Right hindlimb (tissue), 1 donor: ENCODE measurements at regions not wholly inside any gene's neighbourhood (a gene's known extent, or its start where the extent isn't known, plus 50 kb on each side); places are given as distances from the start of the nearest gene placed in this dataset.
A peak's percentile ranks its signal among the peaks of the same experiment; 100 is the strongest.
"Not testable (repeated sequence)": the region's sequence is repeated elsewhere in the genome, so short reads cannot be mapped to it uniquely, and the experiment has no call there.

ENCODE experiments used
- DNase-seq: peaks from one replicate; pipeline ENCODE4 v3.0.0-alpha.2; 2018

DNA sequence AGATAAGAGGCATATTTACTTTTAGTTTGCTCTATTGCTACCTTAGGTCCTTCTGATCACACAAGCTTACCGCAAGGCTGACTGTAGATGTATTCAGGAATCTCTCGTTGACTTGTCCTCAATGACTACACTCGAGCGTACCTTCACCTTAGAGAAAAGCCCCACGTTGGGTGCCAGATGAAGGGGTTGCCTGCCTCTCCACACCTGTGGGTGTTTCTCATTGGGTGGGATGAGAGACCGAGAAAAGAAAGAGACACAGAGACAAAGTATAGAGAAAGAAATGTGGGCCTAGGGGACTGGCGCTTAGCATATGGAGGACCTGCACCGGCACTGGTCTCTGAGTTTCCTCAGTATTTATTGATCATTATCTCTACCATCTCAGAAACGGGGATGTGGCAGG lies 51.8 kb downstream of the ASCL4 start:
- DNase-seq: no peak

DNA sequence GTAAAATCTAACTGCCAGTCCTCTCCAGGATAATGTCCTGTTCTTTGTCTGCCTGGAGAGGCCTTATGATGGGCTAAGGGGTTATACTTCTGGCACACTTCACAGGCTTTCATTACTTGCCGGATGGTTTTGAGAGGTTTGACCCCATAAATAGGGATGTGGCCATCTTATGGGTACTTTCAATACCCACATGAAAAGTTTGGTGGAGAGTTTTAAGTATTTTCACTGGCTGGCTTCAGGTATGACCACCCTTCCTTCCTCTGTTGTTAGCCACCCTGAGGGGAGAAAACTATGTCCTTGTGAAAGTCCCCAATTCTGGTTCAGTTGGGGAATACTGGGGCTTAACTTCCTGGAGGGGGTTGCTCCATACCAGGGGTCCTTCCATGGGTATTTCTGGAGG lies 54.8 kb downstream of the ASCL4 start:
- DNase-seq: no peak

DNA sequence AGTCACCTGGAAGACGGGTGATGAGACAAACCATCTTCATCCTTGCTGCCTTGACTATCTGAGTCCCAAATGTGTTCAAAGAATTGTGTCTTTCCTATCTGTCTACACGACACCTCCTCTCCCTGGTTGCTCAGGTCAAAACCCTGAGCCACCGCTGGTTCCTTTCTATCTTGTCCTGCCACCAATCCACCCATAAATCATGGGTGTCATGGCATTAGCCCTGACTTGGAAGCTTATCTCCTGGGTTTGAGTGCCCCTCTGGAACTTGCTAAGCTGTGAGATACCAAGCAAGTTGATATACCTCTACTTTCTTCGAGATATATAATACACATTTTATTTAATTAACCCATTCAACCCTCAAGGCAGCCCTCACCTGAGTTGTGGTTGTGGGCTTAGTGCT lies 57.9 kb downstream of the ASCL4 start:
- DNase-seq: no peak

DNA sequence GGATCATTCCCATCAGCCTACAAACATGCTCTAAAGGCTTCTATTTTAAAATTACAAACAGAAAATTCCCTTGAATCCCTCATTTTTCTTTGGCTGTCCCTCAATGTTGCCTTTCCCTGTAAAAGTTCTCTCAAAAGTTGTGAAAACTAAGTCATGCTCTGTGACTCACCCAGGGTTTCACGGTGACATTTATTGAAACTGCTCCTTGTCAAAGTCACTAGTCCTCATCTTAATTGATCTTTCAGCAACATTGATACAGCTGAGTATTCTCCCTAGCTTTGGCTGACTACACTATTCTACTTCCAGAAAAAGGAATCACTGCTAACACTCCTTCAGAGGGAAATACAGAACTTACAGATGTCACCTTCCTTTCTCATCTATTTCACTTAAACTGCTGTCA lies 65.7 kb downstream of the ASCL4 start:
- DNase-seq: no peak

DNA sequence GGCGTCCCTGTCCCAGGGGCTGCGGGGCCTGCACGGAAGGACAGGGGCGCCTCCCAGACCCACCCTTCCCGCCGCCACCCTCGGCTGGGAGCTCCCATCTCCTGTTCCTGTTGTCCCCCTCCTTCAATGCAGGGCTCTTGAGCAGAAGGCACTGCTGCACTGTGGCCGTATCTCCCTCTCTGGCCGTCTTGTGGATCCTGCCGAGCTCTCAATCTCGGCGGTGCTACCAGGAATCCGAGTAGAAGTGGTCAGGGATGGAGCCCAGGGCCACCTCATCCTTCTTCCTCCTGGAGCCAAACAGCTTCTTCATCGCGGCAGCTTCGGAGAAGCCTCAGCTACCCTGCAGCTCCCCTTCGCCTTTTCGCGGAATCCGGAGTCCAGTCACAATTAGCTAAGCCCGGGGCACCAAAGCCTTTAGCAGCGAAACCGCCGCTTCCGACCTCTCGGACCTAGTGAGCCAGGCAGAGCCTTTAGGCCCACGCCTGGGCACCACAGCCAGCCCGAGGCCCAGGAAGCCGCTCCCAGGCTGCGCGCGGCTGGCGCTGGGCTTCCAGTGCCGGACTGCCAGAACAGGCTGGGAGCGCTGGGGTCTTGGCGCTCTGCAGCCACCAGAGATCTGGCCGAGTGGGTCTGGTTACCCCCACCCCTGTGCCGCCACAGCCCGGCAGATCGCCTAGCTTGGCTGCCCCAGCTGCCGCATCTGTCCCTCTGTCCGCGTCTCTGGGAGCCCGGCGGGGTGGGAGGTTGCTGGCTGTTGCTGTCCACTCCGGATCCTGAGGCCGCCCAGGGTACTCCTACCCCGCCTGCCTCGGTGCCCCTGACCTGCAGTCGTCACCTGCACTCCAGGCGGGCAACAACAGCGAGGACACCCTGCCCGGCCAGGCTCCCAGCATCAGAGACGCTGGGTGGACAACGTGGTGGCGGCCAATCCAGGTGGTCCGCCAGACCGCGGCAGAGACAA lies 69.1 kb downstream of the ASCL4 start:
- no peak for DNase-seq

DNA sequence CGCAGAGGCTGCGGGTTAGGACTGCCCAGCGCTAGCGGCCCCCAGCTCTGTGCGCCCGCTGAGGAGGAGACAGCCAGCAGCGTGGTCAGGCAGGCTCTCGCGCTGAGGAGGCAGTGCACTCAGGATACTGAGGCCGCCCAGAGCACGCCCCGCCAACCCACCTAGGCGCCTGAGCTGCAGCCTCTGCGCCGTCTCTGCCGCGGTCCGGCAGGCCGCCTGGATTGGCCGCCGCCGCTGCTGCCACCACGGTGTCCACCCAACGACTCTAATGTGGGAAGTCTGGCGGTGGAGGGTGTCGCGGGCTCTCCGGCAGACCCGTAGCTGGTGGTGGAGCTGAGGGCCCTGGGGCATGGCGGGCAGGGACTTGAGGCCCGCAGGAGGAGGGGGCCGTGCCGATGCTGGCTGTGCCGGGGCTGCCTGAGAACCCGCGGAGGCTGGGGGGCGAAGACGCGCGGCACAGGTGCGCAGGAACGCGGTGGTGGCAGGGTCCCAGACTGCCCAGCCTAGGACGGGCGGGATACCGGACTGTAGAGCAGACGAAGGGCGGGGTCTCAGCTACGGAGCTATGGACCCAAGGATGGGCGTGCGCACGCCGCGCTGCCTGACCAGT lies 69.9 kb downstream of the ASCL4 start:
- no peak for DNase-seq

DNA sequence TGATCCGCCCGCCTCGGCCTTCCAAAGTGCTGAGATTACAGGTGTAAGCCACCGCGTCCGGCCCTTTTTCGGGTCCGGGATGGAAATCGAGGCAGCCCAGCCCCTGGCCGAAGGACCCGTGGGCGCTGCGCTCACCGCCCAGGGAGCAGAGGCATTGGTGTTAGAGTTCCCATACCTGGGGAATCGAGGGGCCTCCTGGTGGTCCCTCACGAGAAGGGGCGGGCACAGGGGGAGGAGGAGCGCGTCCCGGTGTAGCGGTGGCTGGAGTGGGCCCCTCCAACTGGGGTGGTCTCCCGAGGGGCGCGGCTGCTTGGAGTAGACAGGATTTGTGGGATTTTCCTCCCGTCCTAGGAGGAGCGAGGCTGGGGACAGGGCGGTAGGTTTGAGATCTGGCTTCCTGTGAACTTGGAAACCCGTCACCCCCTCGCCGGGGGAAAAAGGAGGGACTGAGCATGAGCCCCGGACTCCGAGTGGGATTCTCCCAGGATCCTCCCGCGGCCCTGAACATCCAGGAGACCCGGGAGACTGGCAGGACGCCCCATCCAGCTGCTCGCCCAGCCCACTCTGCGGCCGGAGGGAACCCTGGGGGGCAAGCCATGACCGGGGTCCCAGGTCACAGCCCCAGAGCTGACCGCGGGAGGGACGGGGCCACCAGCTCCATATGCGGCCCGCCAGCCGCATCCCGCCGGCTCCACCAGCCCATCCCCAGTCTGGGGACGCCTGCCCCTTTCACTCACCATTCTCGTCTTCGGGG lies 70.9 kb downstream of the ASCL4 start:
- DNase-seq: no peak

DNA sequence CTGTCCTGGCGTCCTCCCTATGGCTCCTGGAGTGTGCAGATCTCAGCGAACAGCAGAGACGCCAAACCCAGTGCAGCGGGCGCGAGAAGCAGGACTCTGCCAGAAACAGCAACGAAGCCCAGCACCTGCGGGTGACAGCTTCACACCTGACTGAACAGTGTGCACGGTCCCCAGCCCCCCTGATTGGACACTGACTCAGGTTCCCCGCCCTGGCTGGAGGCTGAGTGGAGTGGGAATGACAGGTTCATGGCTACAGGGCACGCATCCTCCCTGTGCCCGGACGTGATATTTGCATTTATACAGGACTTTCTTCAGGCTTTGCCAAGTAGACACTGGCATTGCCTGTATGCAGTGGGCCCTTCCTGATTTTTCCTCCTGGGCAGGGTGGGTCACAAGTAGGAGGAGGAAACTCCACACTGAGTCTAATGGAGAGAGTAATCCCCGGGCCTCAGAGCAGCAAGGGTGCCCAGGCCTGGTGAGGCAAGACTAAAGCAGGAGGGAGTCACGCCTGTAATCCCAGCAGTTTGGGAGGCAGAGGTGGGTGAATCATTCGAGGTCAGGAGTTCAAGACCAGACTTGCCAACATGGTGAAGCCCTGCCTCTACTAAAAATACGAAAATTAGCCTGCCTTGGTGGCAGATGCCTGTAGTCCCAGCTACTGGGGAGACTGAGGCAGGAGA lies 71.6 kb downstream of the ASCL4 start:
- DNase-seq: no peak

DNA sequence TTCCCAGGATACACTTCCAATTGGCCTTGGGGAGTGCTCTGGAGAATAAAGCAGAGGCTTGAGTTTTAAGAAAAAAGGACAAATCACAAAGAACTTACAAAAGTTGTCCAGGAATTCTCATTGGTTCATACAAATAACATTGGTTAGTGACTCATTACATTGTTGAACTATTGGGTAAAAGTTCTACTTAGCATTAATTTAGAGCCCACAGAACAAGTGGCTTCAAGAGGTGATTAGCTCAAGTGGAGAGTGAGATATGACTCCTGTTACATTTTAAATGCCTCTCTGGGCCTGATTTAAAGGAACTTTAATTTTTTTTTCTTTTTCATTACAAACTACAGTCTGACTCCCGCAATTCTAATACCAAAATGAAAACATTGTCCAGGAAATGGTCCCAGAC lies 72.9 kb downstream of the ASCL4 start:
- no peak for DNase-seq

DNA sequence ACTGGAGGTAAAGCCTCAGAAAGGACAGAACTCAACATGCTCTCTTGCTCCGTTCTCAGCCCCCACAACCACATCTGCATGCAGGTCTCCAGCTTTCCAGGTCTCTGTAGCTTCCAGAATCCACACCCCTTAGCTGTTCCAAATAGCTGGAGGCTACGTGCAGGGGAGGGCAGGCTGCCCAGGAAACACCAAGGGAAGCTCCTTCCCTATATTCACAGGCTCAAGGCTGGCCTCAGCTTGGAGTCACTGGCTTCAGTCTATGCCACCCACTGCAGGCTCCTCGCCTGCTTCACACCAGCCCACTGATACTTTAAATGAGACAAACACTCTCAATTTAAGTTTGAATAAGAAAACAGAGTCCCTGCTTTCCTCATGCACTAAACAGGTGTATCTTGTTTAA lies 73.3 kb downstream of the ASCL4 start:
- no peak for DNase-seq

DNA sequence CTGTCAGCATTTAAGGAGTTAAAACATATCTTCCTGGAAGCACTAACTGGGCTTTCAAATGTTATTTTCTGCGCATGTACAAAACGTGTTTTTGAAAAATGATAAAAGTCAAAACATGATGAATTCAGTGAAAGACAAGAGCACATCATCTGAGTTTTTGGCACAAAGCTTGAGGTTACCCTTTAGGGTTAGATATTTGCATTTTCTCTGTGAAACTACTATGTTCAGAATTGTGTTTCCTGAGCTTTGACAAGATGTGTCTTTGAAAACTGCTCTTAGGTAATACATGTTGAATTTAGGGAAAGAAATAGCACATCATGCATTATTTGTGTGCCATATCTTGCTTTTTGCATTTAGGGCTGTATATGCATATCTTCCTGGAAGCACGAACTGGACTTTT lies 79.0 kb downstream of the ASCL4 start:
- DNase-seq: no peak

DNA sequence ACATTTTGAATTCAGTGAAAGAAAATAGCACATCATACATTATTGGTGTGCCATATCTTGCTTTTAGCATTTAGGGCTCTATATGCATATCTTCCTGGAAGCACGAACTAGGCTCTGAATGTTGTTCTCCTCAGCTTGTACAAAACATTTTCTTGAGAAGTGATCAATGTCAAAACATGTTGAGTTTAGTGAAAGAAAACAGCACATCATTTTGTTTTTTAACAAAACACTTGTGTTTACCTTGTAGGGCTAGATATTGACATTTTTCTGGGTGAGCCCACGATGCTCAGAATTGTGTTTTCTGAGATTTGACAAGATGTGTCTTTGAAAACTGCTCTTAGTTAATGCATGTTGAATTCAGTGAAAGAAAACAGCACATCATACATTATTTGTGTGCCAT lies 81.0 kb downstream of the ASCL4 start:
- DNase-seq: no peak

DNA sequence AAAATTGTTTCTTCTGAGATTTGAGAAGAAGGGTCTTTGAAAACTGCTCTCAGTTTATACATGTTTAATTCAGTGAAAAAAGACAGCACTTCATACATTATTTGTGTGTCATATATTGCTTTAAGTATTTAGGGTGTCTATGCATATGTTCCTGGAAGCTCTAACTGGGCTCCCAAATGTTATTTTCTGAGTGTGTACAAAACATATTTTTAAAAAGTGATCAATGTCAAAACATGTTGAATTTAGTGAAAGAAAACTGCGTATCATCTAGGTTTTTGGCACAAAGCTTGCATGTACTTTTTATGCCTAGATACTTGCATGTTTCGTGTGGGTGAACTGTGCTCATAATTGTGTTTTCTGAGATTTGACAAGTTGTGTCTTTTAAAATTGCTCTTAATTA lies 81.6 kb downstream of the ASCL4 start:
- DNase-seq: no peak

DNA sequence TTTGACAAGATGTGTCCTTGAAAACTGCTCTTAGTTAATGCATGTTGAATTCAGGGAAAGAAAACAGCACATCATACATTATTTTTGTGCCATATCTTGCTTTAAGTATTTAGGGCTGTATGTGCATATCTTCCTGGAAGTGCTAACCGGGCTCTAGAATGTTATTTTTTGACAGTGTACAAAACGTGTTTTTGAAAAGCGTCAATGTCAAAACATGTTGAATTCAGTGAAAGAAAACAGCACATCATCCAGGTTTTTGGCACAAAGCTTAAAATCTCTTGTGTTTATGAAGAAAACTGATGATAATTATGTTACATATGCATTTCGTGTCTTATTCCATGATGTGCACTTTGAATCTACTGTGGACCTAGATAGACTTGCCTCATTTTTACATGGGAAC lies 82.7 kb downstream of the ASCL4 start:
- DNase-seq: no peak

DNA sequence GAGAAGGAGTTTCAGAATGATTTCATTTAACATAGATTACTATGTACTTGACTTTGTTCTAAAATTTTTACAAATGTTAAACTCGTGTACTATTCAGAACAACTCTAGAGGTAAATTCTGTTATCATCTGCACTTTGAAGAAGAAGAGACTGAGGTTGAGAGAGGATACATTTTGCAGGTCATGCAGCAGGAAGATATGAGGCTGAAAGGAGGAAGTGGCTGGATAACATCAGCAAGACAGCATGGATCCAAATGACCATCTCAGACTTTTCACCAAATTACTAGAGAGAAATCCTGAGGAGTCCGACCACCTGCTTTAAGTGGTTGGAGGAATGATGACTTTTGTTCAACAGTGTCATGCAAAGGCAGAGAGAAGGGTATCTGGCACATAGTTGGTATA lies 84.9 kb downstream of the ASCL4 start:
- DNase-seq: no peak

DNA sequence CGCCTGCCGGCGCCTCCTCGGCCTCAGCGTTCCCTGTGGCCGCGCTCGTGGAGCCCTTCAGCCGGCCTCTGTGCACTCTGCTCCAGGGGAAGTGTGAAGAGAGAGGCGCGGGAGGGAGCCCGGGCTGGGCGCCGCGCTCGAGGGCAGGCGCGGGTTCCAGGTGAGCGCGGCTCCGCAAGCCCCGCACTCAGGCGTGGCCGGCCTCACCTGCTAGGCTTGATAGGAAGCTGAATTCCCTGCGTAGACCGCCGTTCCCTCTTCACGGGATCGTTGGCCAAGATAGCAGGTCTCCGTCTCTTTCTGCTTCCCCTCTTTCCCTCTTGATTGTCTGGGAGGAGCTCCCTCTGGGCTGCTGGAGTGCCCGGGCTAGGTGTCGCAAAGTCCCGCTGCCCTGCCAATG lies 89.7 kb downstream of the ASCL4 start:
- DNase-seq: no peak

DNA sequence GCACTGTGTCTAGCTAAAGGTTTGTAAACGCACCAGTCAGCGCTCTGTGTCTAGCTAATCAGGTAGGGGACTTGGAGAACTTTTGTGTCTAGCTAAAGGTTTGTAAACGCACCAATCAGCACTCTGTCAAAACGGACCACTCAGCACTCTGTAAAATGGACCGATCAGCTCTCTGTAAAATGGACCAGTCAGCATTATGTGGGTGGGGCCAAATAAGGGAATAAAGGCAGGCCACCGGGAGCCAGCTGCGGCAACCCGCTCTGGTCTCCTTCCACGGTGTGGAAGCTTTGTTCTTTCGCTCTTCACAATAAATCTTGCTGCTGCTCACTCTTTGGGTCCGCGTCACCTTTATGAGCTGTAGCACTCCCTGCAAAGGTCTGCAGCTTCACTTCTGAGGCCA lies 90.2 kb downstream of the ASCL4 start:
- DNase-seq: not testable (repeated sequence)

DNA sequence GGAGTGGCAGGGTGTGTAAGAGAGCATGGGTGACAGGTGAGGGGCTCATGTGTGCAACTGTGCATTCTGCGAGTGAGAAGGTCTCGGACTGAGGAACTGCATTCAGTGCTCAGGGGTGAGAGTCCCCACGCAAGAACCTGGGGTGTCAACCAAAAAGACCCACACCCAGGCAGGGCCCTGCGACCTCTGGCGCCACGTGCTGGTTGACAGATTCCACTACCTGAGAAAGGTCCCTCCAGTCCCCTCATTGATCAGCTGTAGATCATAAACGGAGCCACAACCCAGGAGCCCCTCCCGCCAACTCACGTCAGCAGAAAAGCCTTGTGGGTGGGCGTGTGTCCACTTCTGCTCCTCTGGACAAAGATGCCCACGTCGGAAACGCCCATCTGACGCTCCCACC lies 98.7 kb downstream of the ASCL4 start:
- no peak for DNase-seq

DNA sequence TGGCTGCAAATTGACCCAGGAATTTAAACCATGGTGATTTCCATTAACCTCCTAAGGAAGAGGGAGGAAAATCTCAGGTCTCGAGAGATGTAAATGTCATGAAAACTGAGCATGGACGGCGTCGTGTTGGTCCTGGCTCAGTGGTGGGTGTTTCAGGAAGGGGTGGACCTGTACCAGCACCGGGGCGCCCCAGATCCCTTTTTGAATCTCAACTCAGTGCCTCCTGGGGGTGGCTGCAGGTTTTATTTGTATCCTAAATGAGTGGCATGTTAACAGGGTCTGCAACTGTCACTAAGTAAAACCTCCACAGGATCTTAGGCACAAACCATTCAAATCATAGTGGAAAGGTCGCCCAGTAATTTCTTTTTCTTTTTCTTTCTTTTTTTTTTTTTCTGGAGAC lies 101.3 kb downstream of the ASCL4 start:
- DNase-seq: no peak

DNA sequence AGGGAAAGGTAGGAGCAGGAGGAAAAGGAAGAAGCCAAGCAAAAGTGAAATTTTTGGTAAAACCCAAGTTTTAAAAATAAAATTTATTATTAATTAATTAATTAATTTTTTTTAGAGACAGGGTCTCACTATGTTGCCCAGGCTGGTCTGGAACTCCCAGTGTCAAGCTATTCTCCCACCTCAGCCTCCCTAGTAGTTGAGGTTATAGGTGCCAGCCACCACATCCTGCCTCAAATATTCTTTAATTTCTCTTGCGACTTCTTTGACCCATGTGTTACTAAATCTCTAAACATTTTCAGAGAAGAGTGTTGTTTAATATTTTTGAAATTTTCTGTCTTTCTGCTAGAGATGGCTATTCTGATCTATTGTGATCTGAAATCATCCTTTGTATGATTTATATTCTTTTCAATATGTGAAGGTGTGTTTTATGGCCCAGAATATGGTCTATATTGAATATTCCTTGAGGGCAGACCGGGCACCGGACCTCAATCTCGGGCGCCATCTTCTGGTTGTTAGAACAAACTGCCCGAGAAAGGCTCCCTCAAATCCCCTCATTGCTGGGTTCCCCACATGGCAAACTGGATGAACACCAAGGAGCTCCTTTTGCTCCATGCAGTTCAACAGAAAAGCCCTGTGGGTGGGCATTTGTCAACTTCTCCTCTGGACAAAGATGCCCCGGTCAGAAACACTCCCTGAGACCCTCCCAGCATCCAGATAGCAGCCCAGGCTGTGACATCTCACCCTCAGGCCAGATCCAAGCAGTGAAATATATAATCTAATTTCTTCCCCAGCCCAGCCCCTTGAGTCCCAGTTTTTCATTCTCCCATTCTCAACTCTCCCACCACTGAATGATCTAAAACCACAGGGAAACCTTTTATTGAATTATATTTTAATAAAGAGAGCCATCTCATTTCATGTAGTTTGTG lies 110.5 kb downstream of the ASCL4 start:
- DNase-seq: peak; percentile 48

DNA sequence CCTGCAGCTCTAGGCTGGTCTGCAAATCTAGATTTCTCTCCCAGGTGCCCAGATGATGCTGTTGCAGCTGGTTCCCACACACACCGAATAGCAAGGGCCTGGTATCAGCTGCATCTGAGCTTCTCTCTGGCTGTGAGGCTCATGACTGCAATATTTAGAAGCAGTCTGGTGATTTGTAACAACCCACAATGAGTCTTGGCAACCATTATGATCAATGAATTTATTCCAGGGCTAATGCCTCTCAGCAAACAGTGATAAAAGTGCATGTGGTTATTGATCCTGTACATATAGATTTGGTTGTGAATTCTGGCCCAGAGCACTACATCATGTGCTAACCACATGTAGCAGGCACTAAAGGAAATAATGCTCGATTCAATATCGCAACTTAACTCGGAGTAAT lies 114.3 kb downstream of the ASCL4 start:
- DNase-seq: no peak

DNA sequence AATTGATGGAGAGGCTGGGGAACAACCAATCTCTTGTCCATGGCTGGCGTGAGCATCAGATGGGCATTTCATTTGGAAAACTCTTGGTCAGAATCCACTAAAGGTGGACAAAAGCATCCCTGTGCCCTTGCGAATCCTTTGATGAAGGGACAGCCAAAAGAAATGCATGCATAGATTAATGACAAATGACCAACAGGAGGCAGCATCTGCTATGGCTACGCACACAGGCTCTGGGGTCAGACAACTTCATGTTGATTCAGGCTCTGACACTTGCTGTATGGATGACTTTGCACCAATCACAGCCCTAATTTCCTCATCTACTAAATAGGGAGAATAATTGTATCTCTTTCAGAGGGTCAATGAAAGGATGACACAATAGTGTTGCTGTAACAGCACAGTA lies 117.5 kb downstream of the ASCL4 start:
- DNase-seq: no peak
